Stimulated activated CD8-positive, alpha-beta memory T cell treated with anti-CD3 and anti-CD28 coated beads, Interleukin-2, amount 100 ng/mL, for 1 hour (primary cell): ENCODE measurements at regions not wholly inside any gene's neighbourhood (a gene's known extent, or its start where the extent isn't known, plus 50 kb on each side); places are given as distances from the start of the nearest gene placed in this dataset.

ENCODE experiments used
- DNase-seq, 2 donors: peaks; one replicate each; pipeline ENCODE4 v3.0.0-alpha.2; 2020; ENCODE audit warnings: low read depth in 2 of 2

GRCh38 chr3:187618722-187619121 lies 51.5 kb downstream of the SST start:
- no peak for DNase-seq

- no peak for DNase-seq
These were observed 53.0 kb downstream of the SST start for GRCh38 chr3:187617213-187617612.

GRCh38 chr3:187616307-187616972 lies 53.8 kb downstream of the SST start:
- DNase-seq: peak in 1 of 2 donors; percentile 3

- DNase-seq: no peak
These were observed 54.6 kb downstream of the SST start for GRCh38 chr3:187615630-187616029.

GRCh38 chr3:187612656-187613055 lies 57.5 kb downstream of the SST start:
- DNase-seq: no peak

- DNase-seq: no peak
These were observed 59.1 kb downstream of the SST start for GRCh38 chr3:187610981-187611511.

GRCh38 chr3:187594272-187594671 lies 75.9 kb downstream of the SST start:
- DNase-seq: no peak

GRCh38 chr3:187593451-187593850 lies 76.7 kb downstream of the SST start:
- DNase-seq: no peak

- DNase-seq: no peak
These were observed 79.2 kb downstream of the SST start for GRCh38 chr3:187590861-187591576.

- no peak for DNase-seq
These were observed 83.1 kb downstream of the SST start for GRCh38 chr3:187587076-187587475.

GRCh38 chr3:187586226-187586625 lies 84.0 kb downstream of the SST start:
- no peak for DNase-seq

- DNase-seq: no peak
These were observed 97.8 kb downstream of the SST start for GRCh38 chr3:187572441-187572840.

GRCh38 chr3:187571701-187572100 lies 98.5 kb downstream of the SST start:
- no peak for DNase-seq

GRCh38 chr3:187570776-187571175 lies 99.4 kb downstream of the SST start:
- DNase-seq: no peak

GRCh38 chr3:187568171-187568570 lies 102.0 kb downstream of the SST start:
- no peak for DNase-seq

GRCh38 chr3:187567661-187568121 lies 102.5 kb downstream of the SST start:
- DNase-seq: no peak

- no peak for DNase-seq
These were observed 103.2 kb downstream of the SST start for GRCh38 chr3:187567021-187567420.

- no peak for DNase-seq
These were observed 104.5 kb downstream of the SST start for GRCh38 chr3:187565701-187566100.

GRCh38 chr3:187558990-187559389 lies 111.2 kb downstream of the SST start:
- DNase-seq: no peak

GRCh38 chr3:187551416-187551815 lies 118.8 kb downstream of the SST start:
- no peak for DNase-seq

GRCh38 chr3:187550446-187550845 lies 119.7 kb downstream of the SST start:
- no peak for DNase-seq

GRCh38 chr3:187545366-187545765 lies 124.8 kb downstream of the SST start:
- no peak for DNase-seq

GRCh38 chr3:187544326-187544725 lies 125.9 kb downstream of the SST start:
- DNase-seq: no peak
